Fibroblast of villous mesenchyme (primary cell): ENCODE measurements at regions not wholly inside any gene's neighbourhood (a gene's known extent, or its start where the extent isn't known, plus 50 kb on each side); places are given as distances from the start of the nearest gene placed in this dataset.

Experiments
- DNase-seq: peaks from one replicate; pipeline ENCODE4 v3.0.0-alpha.2; 2010; ENCODE audit warnings: low read depth
- H3K4me3 ChIP-seq: 2 replicates; pipeline ENCODE4 v1.5.1; 2011; ENCODE audit warnings: low read depth, mild to moderate bottlenecking, low read length
- CTCF ChIP-seq: IDR thresholded peaks from 2 replicates; pipeline ENCODE4 v1.5.1; 2012; ENCODE audit warnings: low read depth, mild to moderate bottlenecking, low read length; ENCODE audit not compliant: insufficient read depth

GRCh38 chr5:28329176-28329575 lies 1290.8 kb upstream of the CDH9 start:
- DNase-seq, result no peak
- H3K4me3 ChIP-seq, result no peak overlapping the region
- no peak for TF ChIP-seq CTCF

DNA sequence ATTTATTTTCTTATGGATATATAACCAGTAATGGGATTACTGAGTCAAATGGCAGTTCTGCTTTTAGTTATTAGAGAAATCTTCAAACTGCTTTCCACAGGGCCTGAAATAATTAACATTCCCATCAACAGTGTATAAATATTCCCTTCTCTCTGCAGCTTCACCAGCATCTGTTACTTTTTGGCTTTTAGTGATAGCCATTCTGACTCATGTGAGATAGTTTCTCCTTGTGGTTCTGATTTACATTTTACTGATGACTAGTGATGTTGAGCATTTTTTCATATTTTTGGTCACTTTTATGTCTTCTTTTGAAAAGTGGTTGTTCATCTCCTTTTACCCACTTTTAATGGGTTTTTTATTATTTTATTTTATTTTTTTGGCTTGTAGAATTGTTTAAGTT lies 1290.3 kb upstream of the CDH9 start:
- no peak overlapping the region for H3K4me3 ChIP-seq
- TF ChIP-seq CTCF, result no peak
- no peak for DNase-seq

DNA sequence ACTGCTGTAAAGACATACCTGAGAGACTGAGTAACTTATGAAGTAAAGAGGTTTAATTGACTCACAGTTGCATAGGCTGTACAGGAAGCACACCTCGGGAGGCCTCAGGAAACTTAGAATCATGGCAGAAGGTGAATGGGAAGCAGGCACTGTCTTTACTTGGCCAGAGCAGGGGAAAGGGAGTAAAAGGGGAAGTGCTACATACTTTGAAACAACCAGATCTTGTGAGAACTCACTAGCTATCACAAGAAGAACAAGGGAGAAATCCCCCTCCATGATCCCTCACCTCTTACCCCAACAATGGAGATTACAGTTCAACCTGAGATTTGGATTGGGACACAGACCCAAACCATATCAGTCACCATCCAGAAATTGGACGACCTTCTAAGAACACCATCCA lies 1285.8 kb upstream of the CDH9 start:
- no peak for DNase-seq
- no peak overlapping the region for H3K4me3 ChIP-seq
- no peak for TF ChIP-seq CTCF

GRCh38 chr5:28313953-28314352 lies 1275.6 kb upstream of the CDH9 start:
- TF ChIP-seq CTCF, result no peak
- DNase-seq, result no peak
- no peak overlapping the region for H3K4me3 ChIP-seq

GRCh38 chr5:28313321-28313951 lies 1275.0 kb upstream of the CDH9 start:
- DNase-seq, result no peak
- TF ChIP-seq CTCF, result no peak
- no peak overlapping the region for H3K4me3 ChIP-seq

DNA sequence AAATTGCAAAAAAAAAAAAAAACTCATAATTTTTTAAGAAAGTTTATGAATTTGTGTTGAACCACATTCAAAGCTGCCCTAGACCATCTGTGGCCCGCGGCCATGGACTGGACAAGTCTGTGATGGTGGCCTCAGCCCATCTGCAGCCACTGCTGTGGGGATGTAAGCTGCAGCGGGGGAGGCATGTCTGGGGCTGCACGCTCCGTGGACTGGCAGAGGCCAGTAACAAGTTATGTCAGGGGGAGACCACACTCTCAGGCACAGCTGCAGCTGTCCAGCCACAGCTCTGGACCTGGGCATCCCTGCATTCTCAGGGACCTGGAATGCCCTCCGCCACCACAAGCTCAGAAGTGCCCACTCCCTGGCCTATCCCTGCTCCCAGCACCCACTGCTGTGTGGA lies 1272.3 kb upstream of the CDH9 start:
- H3K4me3 ChIP-seq, result no peak overlapping the region
- no peak for DNase-seq
- no peak for TF ChIP-seq CTCF

GRCh38 chr5:28305891-28306290 lies 1267.5 kb upstream of the CDH9 start:
- no peak for TF ChIP-seq CTCF
- H3K4me3 ChIP-seq, result no peak overlapping the region
- no peak for DNase-seq
